CD4-positive, alpha-beta memory T cell (primary cell): ENCODE measurements at regions not wholly inside any gene's neighbourhood (a gene's known extent, or its start where the extent isn't known, plus 50 kb on each side); places are given as distances from the start of the nearest gene placed in this dataset.
"Not testable (repeated sequence)": the region's sequence is repeated elsewhere in the genome, so short reads cannot be mapped to it uniquely, and the experiment has no call there.

Experiments
- CTCF ChIA-PET: fragments of 350-600 bp; sonication (Branson Sonifier 250); formaldehyde crosslinking; loops from one replicate; lab custom pipeline; 2021; ENCODE audit warnings: inconsistent platforms; ENCODE audit not compliant: partially characterized antibody; lab: Charles Lee
- POLR2A ChIA-PET: fragments of 350-600 bp; sonication (Branson Sonifier 250); formaldehyde crosslinking; loops from one replicate; lab custom pipeline; 2021; ENCODE audit not compliant: partially characterized antibody; lab: Charles Lee
- DNase-seq, 5 donors: peaks; one replicate each; pipeline versions ENCODE4 v3.0.0 to v3.0.0-alpha.2; 2020 to 2022; ENCODE audit warnings: mixed read lengths in 1 of 5
- H3K27ac ChIP-seq: one replicate; pipeline ENCODE4 v1.7.0; 2013; ENCODE audit warnings: low read depth, low read length
- H3K27me3 ChIP-seq: 2 replicates; pipeline ENCODE4 v1.7.0; 2013; ENCODE audit warnings: mild to moderate bottlenecking, low read length, moderate library complexity; ENCODE audit not compliant: insufficient read depth
- H3K36me3 ChIP-seq: 2 replicates; pipeline ENCODE4 v1.7.0; 2013; ENCODE audit warnings: mild to moderate bottlenecking, low read length, moderate library complexity; ENCODE audit not compliant: insufficient read depth
- H3K4me1 ChIP-seq: 2 replicates; pipeline ENCODE4 v1.7.0; 2013; ENCODE audit warnings: mild to moderate bottlenecking, low read length, moderate library complexity; ENCODE audit not compliant: insufficient read depth
- H3K4me3 ChIP-seq, 2 donors: one replicate each; pipeline ENCODE4 v1.7.0; 2013; ENCODE audit warnings: low read length in 2 of 2, mild to moderate bottlenecking in 1 of 2
- H3K9me3 ChIP-seq, 2 donors: one replicate each; pipeline ENCODE4 v1.7.0; 2013; ENCODE audit warnings: low read length in 2 of 2, control low read depth in 1 of 2; ENCODE audit not compliant: control insufficient read depth in 1 of 2
- H3K27ac Mint-ChIP-seq, 7 donors: one replicate each; pipeline ENCODE4 v1.8.0; 2020 to 2021; ENCODE audit warnings: mixed read lengths in 7 of 7, mild to moderate bottlenecking in 6 of 7, inconsistent platforms in 3 of 7, moderate library complexity in 3 of 7
- H3K27me3 Mint-ChIP-seq, 2 donors: one replicate each; pipeline ENCODE4 v1.8.0; 2020 to 2021; ENCODE audit warnings: mixed read lengths in 2 of 2
- H3K36me3 Mint-ChIP-seq, 2 donors: one replicate each; pipeline ENCODE4 v1.8.0; 2020 to 2021; ENCODE audit warnings: mixed read lengths in 2 of 2, inconsistent platforms in 1 of 2, mild to moderate bottlenecking in 1 of 2
- H3K4me1 Mint-ChIP-seq, 4 donors: one replicate each; pipeline ENCODE4 v1.8.0; 2020 to 2021; ENCODE audit warnings: mixed read lengths in 4 of 4, mild to moderate bottlenecking in 1 of 4
- H3K4me3 Mint-ChIP-seq, 8 donors: one replicate each; pipeline ENCODE4 v1.8.0; 2020 to 2021; ENCODE audit warnings: mixed read lengths in 8 of 8, mild to moderate bottlenecking in 7 of 8, moderate library complexity in 6 of 8, inconsistent platforms in 3 of 8
- H3K9me3 Mint-ChIP-seq, 8 donors: one replicate each; pipeline ENCODE4 v1.8.0; 2020 to 2021; ENCODE audit warnings: mixed read lengths in 8 of 8, mild to moderate bottlenecking in 5 of 8, inconsistent platforms in 3 of 8, moderate library complexity in 1 of 8
- intact Hi-C: fragments of 100-400 bp; cut with micrococcal nuclease; formaldehyde crosslinking; loops from one replicate; pipeline ENCODE4 v1.15.1; 2023

- intact Hi-C loops = no loop called here
- no peak for DNase-seq
- Histone ChIP-seq H3K27me3 (no peaks in the 10 kb centered on the region), H3K36me3 (no peaks in the 10 kb centered on the region), H3K4me3 (no peak overlapping the region), H3K27ac (no peak overlapping the region), H3K9me3 (no peaks in the 10 kb centered on the region), H3K4me1 (no peaks in the 10 kb centered on the region)
- ChIA-PET POLR2A (no interaction called here), CTCF (no interaction called here)
- Mint-ChIP-seq H3K4me1 (no peaks in the 10 kb centered on the region), H3K36me3 (no peaks in the 10 kb centered on the region), H3K4me3 (no peak overlapping the region), H3K27ac (no peak overlapping the region), H3K9me3 (peaks cover 2 to 15% (median 7%) of the 10 kb centered on the region in 8 donors), H3K27me3 (no peaks in the 10 kb centered on the region)
Observed at GRCh38 chr1:79177844-79178243, 171.3 kb upstream of the ADGRL4 start.

- H3K4me1 Mint-ChIP-seq = no peaks in the 10 kb centered on the region
- no peak overlapping the region for H3K27ac Mint-ChIP-seq
- intact Hi-C loops = no loop called here
- DNase-seq = no peak
- Histone ChIP-seq H3K27ac (no peak overlapping the region), H3K36me3 (no peaks in the 10 kb centered on the region), H3K4me1 (no peaks in the 10 kb centered on the region), H3K27me3 (no peaks in the 10 kb centered on the region), H3K9me3 (no peaks in the 10 kb centered on the region), H3K4me3 (no peak overlapping the region)
- H3K9me3 Mint-ChIP-seq = peaks cover 0 to 13% (median 5%) of the 10 kb centered on the region in 8 donors
- no peak overlapping the region for H3K4me3 Mint-ChIP-seq
- ChIA-PET CTCF (no interaction called here), POLR2A (no interaction called here)
- no peaks in the 10 kb centered on the region for H3K36me3 Mint-ChIP-seq
- no peaks in the 10 kb centered on the region for H3K27me3 Mint-ChIP-seq
Observed at GRCh38 chr1:79161077-79161476, 154.5 kb upstream of the ADGRL4 start.

DNA sequence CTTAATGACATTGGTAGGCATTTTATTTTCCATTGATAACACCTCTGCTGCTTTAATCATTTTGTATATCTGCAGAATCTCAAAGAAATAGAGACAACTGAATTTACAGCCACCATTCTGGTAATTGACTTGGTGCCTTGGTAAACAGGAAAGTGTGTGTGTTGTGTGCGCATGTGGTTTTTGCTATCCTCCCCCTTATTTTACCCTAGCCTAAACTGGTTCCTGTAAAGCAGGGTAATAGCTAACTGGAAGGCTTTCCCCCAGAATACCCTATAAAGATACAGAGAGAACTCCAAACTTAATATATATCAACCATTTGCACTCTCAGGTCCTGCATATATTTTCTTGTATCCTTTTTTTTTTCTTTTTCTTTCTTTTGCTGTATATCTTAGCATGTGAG is 149.5 kb upstream of the ADGRL4 start:
- ChIA-PET CTCF (no interaction called here), POLR2A (no interaction called here)
- DNase-seq = no peak
- Mint-ChIP-seq H3K27ac (no peak overlapping the region), H3K9me3 (peaks cover 0 to 4% (median 0%) of the 10 kb centered on the region in 8 donors), H3K27me3 (no peaks in the 10 kb centered on the region), H3K4me1 (no peaks in the 10 kb centered on the region), H3K36me3 (no peaks in the 10 kb centered on the region), H3K4me3 (no peak overlapping the region)
- intact Hi-C loops = no loop called here
- Histone ChIP-seq H3K9me3 (no peaks in the 10 kb centered on the region), H3K27me3 (no peaks in the 10 kb centered on the region), H3K4me3 (no peak overlapping the region), H3K27ac (no peak overlapping the region), H3K4me1 (no peaks in the 10 kb centered on the region), H3K36me3 (no peaks in the 10 kb centered on the region)

GRCh38 chr1:79151006-79151796 is 144.7 kb upstream of the ADGRL4 start:
- Histone ChIP-seq H3K27ac (no peak overlapping the region), H3K4me1 (no peaks in the 10 kb centered on the region), H3K9me3 (no peaks in the 10 kb centered on the region), H3K36me3 (no peaks in the 10 kb centered on the region), H3K4me3 (no peak overlapping the region), H3K27me3 (no peaks in the 10 kb centered on the region)
- no peak for DNase-seq
- no peaks in the 10 kb centered on the region for H3K4me1 Mint-ChIP-seq
- no peaks in the 10 kb centered on the region for H3K27me3 Mint-ChIP-seq
- intact Hi-C loops = no loop called here
- H3K9me3 Mint-ChIP-seq = peaks cover 0 to 2% (median 0%) of the 10 kb centered on the region in 8 donors
- H3K27ac Mint-ChIP-seq = no peak overlapping the region
- POLR2A ChIA-PET = no interaction called here
- no peaks in the 10 kb centered on the region for H3K36me3 Mint-ChIP-seq
- CTCF ChIA-PET = no interaction called here
- H3K4me3 Mint-ChIP-seq = no peak overlapping the region

DNA sequence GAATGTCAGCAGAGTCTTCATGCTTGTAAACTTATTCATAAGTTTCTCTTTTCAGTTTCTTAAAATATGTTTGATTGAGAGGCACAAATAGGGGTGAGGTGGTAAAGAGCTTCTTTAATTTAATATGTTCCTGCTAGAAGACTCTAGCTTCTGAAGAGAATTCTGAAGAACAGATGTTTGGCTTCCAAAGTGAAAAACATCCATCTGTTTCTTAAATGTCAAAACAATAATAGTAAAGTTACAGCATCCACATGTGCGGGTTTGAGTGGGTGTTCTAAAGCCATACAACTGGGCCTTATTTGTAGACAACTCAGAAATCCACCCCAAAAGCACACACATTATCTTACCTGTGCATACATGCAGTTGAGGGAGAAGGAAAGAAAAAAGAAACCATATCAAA is 144.0 kb upstream of the ADGRL4 start:
- Mint-ChIP-seq H3K4me3 (no peak overlapping the region), H3K36me3 (no peaks in the 10 kb centered on the region), H3K27ac (no peak overlapping the region), H3K9me3 (peaks cover 0 to 3% (median 0%) of the 10 kb centered on the region in 8 donors), H3K4me1 (no peaks in the 10 kb centered on the region), H3K27me3 (no peaks in the 10 kb centered on the region)
- intact Hi-C loops = no loop called here
- H3K9me3 ChIP-seq = no peaks in the 10 kb centered on the region
- POLR2A ChIA-PET = no interaction called here
- no peaks in the 10 kb centered on the region for H3K4me1 ChIP-seq
- no peaks in the 10 kb centered on the region for H3K27me3 ChIP-seq
- H3K36me3 ChIP-seq = no peaks in the 10 kb centered on the region
- CTCF ChIA-PET = no interaction called here
- DNase-seq = no peak
- H3K27ac ChIP-seq = no peak overlapping the region
- H3K4me3 ChIP-seq = no peak overlapping the region

DNA sequence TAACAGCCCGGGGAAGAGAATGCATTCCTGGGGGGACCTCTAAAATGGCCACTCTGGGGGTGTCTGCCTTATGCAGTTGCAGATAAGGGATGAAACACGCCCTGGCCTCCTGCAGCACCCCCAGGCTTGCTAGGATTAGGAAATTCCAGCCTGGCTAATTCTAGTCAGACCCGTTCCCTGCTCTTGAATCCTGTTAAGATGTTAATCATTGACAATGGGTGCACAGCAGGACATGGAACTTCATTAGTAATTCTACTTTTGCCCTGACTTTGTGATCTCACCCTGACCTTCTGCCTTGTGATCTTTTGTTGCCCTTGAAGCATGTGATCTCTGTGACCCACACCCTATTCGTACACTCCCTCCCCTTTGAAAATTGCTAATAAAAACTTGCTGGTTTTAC is 131.7 kb upstream of the ADGRL4 start:
- H3K36me3 ChIP-seq, POLR2A ChIA-PET, DNase-seq, CTCF ChIA-PET, H3K9me3 ChIP-seq, H3K27ac ChIP-seq, intact Hi-C loops, H3K4me3 ChIP-seq, H3K27me3 ChIP-seq, H3K4me1 Mint-ChIP-seq, H3K4me3 Mint-ChIP-seq, H3K4me1 ChIP-seq, H3K27ac Mint-ChIP-seq, H3K36me3 Mint-ChIP-seq, H3K27me3 Mint-ChIP-seq: not testable (repeated sequence)
- H3K9me3 Mint-ChIP-seq = peaks cover 4 to 18% (median 7%) of the 10 kb centered on the region in 8 donors

DNA sequence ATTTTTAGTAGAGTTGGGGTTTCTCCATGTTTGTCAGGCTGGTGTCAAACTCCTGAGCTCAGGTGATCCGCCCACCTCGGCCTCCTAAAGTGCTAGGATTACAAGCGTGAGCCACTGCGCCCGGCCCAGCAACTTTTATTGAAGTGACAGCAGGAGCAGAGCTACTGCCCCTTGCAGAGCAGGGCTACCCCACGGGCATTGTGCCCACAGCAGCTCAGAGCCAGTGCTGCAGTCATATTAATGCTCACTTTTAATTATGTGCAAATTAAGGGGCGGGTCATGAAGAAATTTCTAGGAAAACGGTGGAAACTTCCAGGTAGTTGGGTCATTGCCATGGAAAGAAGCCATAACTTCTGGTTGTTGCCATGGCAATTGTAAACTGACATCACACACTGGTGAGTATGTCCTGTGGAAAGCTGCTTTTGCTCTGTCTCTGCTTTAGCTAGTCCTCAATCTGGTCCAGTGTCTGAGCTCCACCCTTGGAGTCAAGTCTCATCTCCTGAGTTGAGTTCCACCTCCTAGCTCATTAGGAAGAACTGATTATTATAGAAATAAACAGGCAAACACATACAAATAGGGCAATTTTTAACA is 127.3 kb upstream of the ADGRL4 start:
- no peak overlapping the region for H3K27ac Mint-ChIP-seq
- intact Hi-C loops = no loop called here
- Histone ChIP-seq H3K9me3 (no peaks in the 10 kb centered on the region), H3K27ac (no peak overlapping the region), H3K4me3 (no peak overlapping the region), H3K27me3 (no peaks in the 10 kb centered on the region), H3K4me1 (no peaks in the 10 kb centered on the region), H3K36me3 (no peaks in the 10 kb centered on the region)
- peaks cover 2 to 14% (median 6%) of the 10 kb centered on the region in 8 donors for H3K9me3 Mint-ChIP-seq
- no peak for DNase-seq
- no peaks in the 10 kb centered on the region for H3K36me3 Mint-ChIP-seq
- H3K4me1 Mint-ChIP-seq = no peaks in the 10 kb centered on the region
- CTCF ChIA-PET = no interaction called here
- H3K4me3 Mint-ChIP-seq = no peak overlapping the region
- POLR2A ChIA-PET = no interaction called here
- no peaks in the 10 kb centered on the region for H3K27me3 Mint-ChIP-seq
